ENCODE measurements at regions not wholly inside any gene's neighbourhood (a gene's known extent, or its start where the extent isn't known, plus 50 kb on each side); places are given as distances from the start of the nearest gene placed in this dataset.

- TF ChIP-seq CTCF (conservative IDR thresholded peaks at IDR 0.05; ENCODE audit: low read depth, low read length): no peak
- H3K36me3 ChIP-seq (ENCODE audit: insufficient read depth): no peaks in the 10 kb centered on the region
- H3K9ac ChIP-seq: no peak overlapping the region
- H4K20me1 ChIP-seq (ENCODE audit: insufficient read depth): no peaks in the 10 kb centered on the region
- H2AFZ ChIP-seq (ENCODE audit: low read depth): no peak overlapping the region
- no peaks in the 10 kb centered on the region for H3K4me1 ChIP-seq (ENCODE audit: low read depth, poor library complexity, severe bottlenecking)
- H3K4me3 ChIP-seq (IDR thresholded peaks at IDR 0.05; ENCODE audit: insufficient read depth, low read depth, low read length): no peak overlapping the region
- no peaks in the 10 kb centered on the region for H3K79me2 ChIP-seq (ENCODE audit: insufficient read depth, low read depth)
- H3K27ac ChIP-seq: no peak overlapping the region
- H3K4me2 ChIP-seq: no peak overlapping the region
- peaks cover 12% of the 10 kb centered on the region; the same call in 1 of the 2 replicates for H3K27me3 ChIP-seq (ENCODE audit: insufficient read depth, low read depth)
Observed at GRCh38 chr1:30249446-30250337, 473.7 kb downstream of the MATN1 start.

GRCh38 chr1:30248774-30249173, 474.6 kb downstream of the MATN1 start:
- no peak overlapping the region for H2AFZ ChIP-seq (ENCODE audit: low read depth)
- TF ChIP-seq CTCF (conservative IDR thresholded peaks at IDR 0.05; ENCODE audit: low read depth, low read length): no peak
- no peaks in the 10 kb centered on the region for H4K20me1 ChIP-seq (ENCODE audit: insufficient read depth)
- H3K36me3 ChIP-seq (ENCODE audit: insufficient read depth): no peaks in the 10 kb centered on the region
- H3K9ac ChIP-seq: no peak overlapping the region
- H3K4me3 ChIP-seq (IDR thresholded peaks at IDR 0.05; ENCODE audit: insufficient read depth, low read depth, low read length): no peak overlapping the region
- no peak overlapping the region for H3K27ac ChIP-seq
- no peak overlapping the region for H3K4me2 ChIP-seq
- peaks cover 12% of the 10 kb centered on the region; the same call in 1 of the 2 replicates for H3K27me3 ChIP-seq (ENCODE audit: insufficient read depth, low read depth)
- H3K4me1 ChIP-seq (ENCODE audit: low read depth, poor library complexity, severe bottlenecking): no peaks in the 10 kb centered on the region
- no peaks in the 10 kb centered on the region for H3K79me2 ChIP-seq (ENCODE audit: insufficient read depth, low read depth)

- Histone ChIP-seq H4K20me1 (ENCODE audit: insufficient read depth) (no peaks in the 10 kb centered on the region), H3K79me2 (ENCODE audit: insufficient read depth, low read depth) (no peaks in the 10 kb centered on the region), H3K4me2 (no peak overlapping the region), H3K27me3 (ENCODE audit: insufficient read depth, low read depth) (peaks cover 12% of the 10 kb centered on the region; the same call in 1 of the 2 replicates), H3K4me1 (ENCODE audit: low read depth, poor library complexity, severe bottlenecking) (no peaks in the 10 kb centered on the region), H3K36me3 (ENCODE audit: insufficient read depth) (no peaks in the 10 kb centered on the region), H3K27ac (no peak overlapping the region), H3K4me3 (IDR thresholded peaks at IDR 0.05; ENCODE audit: insufficient read depth, low read depth, low read length) (no peak overlapping the region), H3K9ac (no peak overlapping the region), H2AFZ (ENCODE audit: low read depth) (no peak overlapping the region)
- no peak for TF ChIP-seq CTCF (conservative IDR thresholded peaks at IDR 0.05; ENCODE audit: low read depth, low read length)
Observed at GRCh38 chr1:30248373-30248772, 475.0 kb downstream of the MATN1 start.

- no peak overlapping the region for H3K4me3 ChIP-seq (IDR thresholded peaks at IDR 0.05; ENCODE audit: insufficient read depth, low read depth, low read length)
- no peak overlapping the region for H3K4me2 ChIP-seq
- H3K9ac ChIP-seq: no peak overlapping the region
- H3K27ac ChIP-seq: no peak overlapping the region
- H2AFZ ChIP-seq (ENCODE audit: low read depth): no peak overlapping the region
- H3K79me2 ChIP-seq (ENCODE audit: insufficient read depth, low read depth): no peaks in the 10 kb centered on the region
- H3K36me3 ChIP-seq (ENCODE audit: insufficient read depth): no peaks in the 10 kb centered on the region
- no peaks in the 10 kb centered on the region for H4K20me1 ChIP-seq (ENCODE audit: insufficient read depth)
- TF ChIP-seq CTCF (conservative IDR thresholded peaks at IDR 0.05; ENCODE audit: low read depth, low read length): no peak
- no peaks in the 10 kb centered on the region for H3K4me1 ChIP-seq (ENCODE audit: low read depth, poor library complexity, severe bottlenecking)
- peaks cover 18% of the 10 kb centered on the region; the same call in 1 of the 2 replicates for H3K27me3 ChIP-seq (ENCODE audit: insufficient read depth, low read depth)
Observed at GRCh38 chr1:30244801-30245200, 478.6 kb downstream of the MATN1 start.

Data from KMS-11 (cell line).